ENCODE measurements at regions not wholly inside any gene's neighbourhood (a gene's known extent, or its start where the extent isn't known, plus 50 kb on each side); places are given as distances from the start of the nearest gene placed in this dataset.

DNA sequence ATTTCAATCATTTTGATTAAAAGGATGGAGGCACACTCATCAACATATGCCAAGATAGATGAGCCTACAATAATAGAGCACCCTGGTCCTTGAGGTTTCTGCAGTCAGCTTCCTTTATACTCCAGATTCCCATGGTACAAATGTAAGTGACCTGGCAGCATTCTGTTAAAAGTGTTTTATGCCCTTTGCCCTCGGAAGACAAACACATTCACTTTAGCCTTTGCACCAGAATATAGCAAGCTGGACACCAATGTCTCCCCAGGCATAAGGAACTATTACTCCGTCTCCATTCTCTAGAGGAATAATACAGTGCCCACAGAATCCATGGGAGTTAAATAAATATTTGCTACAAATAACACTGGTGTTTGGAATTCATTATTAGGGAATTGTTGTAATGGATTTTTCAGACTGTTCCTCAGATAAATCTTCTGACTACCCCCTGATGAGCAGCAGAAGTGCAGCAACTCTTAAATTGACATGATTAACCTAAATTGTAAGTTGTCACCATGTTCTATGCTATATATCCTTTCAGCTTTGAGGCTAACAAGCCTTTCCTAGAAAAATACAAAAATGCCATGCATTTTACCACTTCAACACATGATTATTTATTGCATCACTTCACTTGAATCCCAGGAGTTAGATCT, 340.2 kb downstream of the TBC1D32 start:
- ATAC-seq (no peak), DNase-seq (no peak)
- H3K36me3 ChIP-seq = no peaks in the 10 kb centered on the region
- no peaks in the 10 kb centered on the region for H3K4me1 ChIP-seq
- H3K9me3 ChIP-seq = no peaks in the 10 kb centered on the region
- H3K27me3 ChIP-seq = no peaks in the 10 kb centered on the region
- intact Hi-C loops (cut with DNase I) = no loop called here
- TF ChIP-seq, protein P1, sequence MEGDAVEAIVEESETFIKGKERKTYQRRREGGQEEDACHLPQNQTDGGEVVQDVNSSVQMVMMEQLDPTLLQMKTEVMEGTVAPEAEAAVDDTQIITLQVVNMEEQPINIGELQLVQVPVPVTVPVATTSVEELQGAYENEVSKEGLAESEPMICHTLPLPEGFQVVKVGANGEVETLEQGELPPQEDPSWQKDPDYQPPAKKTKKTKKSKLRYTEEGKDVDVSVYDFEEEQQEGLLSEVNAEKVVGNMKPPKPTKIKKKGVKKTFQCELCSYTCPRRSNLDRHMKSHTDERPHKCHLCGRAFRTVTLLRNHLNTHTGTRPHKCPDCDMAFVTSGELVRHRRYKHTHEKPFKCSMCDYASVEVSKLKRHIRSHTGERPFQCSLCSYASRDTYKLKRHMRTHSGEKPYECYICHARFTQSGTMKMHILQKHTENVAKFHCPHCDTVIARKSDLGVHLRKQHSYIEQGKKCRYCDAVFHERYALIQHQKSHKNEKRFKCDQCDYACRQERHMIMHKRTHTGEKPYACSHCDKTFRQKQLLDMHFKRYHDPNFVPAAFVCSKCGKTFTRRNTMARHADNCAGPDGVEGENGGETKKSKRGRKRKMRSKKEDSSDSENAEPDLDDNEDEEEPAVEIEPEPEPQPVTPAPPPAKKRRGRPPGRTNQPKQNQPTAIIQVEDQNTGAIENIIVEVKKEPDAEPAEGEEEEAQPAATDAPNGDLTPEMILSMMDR (IDR thresholded peaks at IDR 0.05) = no peak
- no peak overlapping the region for H3K4me3 ChIP-seq
- no peak overlapping the region for H3K27ac ChIP-seq

DNA sequence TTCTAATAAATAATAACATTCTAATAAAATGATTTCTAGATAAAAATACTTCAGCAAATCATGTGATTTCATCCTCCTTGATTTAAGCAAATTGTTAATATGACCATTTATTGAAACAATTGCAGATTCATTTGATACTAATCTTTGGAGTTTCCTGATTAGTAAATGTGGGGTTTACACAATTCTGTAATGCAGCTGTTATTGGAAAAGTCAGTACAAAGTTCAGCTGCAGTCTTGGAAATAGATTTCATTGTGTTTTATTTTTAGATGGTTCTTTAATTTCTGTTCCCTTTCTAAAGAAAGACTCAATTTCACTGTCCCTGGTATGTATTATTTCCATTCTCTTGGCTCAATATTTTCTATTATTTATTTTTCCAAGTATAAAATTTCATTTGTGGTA, 342.0 kb downstream of the TBC1D32 start:
- DNase-seq (no peak), ATAC-seq (no peak)
- no peaks in the 10 kb centered on the region for H3K4me1 ChIP-seq
- H3K27ac ChIP-seq = no peak overlapping the region
- H3K4me3 ChIP-seq = no peak overlapping the region
- intact Hi-C loops (cut with DNase I) = no loop called here
- TF ChIP-seq, protein P1 (IDR thresholded peaks at IDR 0.05) = no peak
- no peaks in the 10 kb centered on the region for H3K9me3 ChIP-seq
- no peaks in the 10 kb centered on the region for H3K27me3 ChIP-seq
- H3K36me3 ChIP-seq = no peaks in the 10 kb centered on the region

DNA sequence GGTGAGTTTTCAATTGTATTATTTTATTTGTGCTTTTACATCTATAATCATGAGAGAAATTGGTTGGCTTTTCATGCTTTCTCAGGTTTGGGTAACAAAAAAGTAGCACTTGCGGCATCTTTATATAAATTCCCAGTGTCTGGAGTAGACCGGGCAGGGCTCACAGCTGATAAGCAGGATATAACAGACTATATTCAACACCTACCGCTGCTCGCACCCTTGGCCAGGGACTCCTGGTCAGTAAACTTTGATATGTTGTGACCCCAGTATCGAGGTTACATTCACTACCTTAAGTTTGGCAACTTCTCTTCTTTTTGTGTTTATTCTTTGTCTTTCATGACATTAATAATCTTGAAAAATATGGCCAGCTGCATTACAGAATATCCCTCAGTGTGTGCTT, 343.4 kb downstream of the TBC1D32 start:
- DNase-seq = no peak
- no peaks in the 10 kb centered on the region for H3K4me1 ChIP-seq
- H3K36me3 ChIP-seq = no peaks in the 10 kb centered on the region
- no peak overlapping the region for H3K27ac ChIP-seq
- no peaks in the 10 kb centered on the region for H3K9me3 ChIP-seq
- no peak for ATAC-seq
- no peaks in the 10 kb centered on the region for H3K27me3 ChIP-seq
- intact Hi-C loops (cut with DNase I) = no loop called here
- TF ChIP-seq, protein P1 (IDR thresholded peaks at IDR 0.05) = no peak
- H3K4me3 ChIP-seq = no peak overlapping the region

DNA sequence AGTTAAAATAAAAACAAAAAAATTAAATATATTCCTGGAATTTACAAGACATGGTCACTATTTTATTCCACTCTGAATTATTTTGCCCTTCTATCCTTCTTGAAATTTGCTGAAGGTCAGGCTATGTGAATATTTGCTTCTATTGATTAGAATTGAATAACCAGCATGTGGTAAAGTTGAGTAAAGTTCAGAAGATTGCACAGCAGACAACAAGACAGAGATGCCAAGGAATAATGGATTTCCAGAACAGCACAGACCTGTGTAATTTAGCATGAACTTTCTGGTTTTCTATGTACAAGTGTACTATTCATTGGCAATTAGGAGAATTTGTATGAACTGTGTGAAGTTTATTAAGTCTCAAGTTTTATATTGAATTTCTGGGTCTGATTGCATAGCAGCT, 352.4 kb downstream of the TBC1D32 start:
- H3K27ac ChIP-seq = no peak overlapping the region
- H3K27me3 ChIP-seq = no peaks in the 10 kb centered on the region
- intact Hi-C loops (cut with DNase I) = no loop called here
- H3K4me1 ChIP-seq = no peaks in the 10 kb centered on the region
- no peak for DNase-seq
- no peak for ATAC-seq
- H3K4me3 ChIP-seq = no peak overlapping the region
- H3K9me3 ChIP-seq = no peaks in the 10 kb centered on the region
- TF ChIP-seq, protein P1 (IDR thresholded peaks at IDR 0.05) = no peak
- H3K36me3 ChIP-seq = no peaks in the 10 kb centered on the region

DNA sequence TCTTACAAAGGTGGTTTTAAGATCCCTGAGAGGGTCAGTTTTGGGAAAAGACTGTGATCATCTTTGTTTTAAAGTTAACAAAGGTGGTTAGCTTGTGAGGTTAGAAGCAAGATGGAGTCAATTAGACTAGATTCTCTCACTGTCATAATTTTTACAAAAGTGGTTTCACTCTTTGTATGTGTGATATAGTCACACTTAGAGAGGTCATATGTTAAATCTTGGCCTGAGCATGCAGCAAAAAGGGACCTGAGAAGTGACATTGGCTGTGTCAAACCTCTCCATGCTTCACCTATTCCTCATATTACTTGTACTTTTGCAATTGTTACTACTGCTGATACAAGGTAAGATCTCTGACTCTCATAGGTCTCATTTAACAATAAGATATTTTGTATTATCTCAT, 368.0 kb downstream of the TBC1D32 start:
- ATAC-seq (no peak), DNase-seq (no peak)
- Histone ChIP-seq H3K9me3 (no peaks in the 10 kb centered on the region), H3K27me3 (no peaks in the 10 kb centered on the region), H3K4me3 (no peak overlapping the region), H3K36me3 (no peaks in the 10 kb centered on the region), H3K4me1 (no peaks in the 10 kb centered on the region), H3K27ac (no peak overlapping the region)
- TF ChIP-seq, protein P1 (IDR thresholded peaks at IDR 0.05) = no peak
- intact Hi-C loops (cut with DNase I) = no loop called here

DNA sequence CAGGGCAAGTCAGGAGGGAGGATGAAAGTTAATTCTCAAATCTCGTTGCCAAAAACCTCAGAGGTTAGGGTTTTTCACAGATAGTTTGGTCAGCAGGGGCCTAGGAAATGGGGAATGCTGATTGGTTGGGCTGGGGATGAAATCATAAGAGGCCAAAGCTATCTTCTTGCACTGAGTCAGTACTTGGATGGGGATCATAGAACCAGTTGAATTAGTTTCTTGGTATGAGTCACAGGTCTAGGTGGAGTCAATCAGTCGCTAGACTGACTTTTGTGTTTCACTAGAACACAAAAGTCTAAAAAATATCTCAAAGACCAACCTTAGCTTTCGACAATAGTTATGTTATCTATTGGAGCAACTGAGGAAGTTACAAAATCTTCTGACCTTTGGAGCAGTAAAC, 368.5 kb downstream of the TBC1D32 start:
- intact Hi-C loops (cut with DNase I) = no loop called here
- no peaks in the 10 kb centered on the region for H3K4me1 ChIP-seq
- H3K27me3 ChIP-seq = no peaks in the 10 kb centered on the region
- no peak overlapping the region for H3K4me3 ChIP-seq
- no peaks in the 10 kb centered on the region for H3K36me3 ChIP-seq
- TF ChIP-seq, protein P1 (IDR thresholded peaks at IDR 0.05) = no peak
- no peaks in the 10 kb centered on the region for H3K9me3 ChIP-seq
- DNase-seq = no peak
- H3K27ac ChIP-seq = no peak overlapping the region
- no peak for ATAC-seq

Data from upper lobe of right lung (tissue), 1 donor.